Vagina (tissue), 2 donors: ENCODE measurements at regions not wholly inside any gene's neighbourhood (a gene's known extent, or its start where the extent isn't known, plus 50 kb on each side); places are given as distances from the start of the nearest gene placed in this dataset.

Experiments used
- CTCF ChIP-seq, 3 experiments: fragments of 450-650 bp in 2 of 3; fragments of 200-600 bp in 1 of 3; sonication (generic) in 1 of 3; IDR thresholded peaks; one replicate each; pipeline ENCODE4 v1.5.1; 2017 to 2019; ENCODE audit warnings: antibody characterized with exemption in 3 of 3, mild to moderate bottlenecking in 2 of 3, moderate library complexity in 2 of 3
- POLR2A ChIP-seq, 2 donors: fragments of 450-650 bp; IDR thresholded peaks; one replicate each; pipeline ENCODE4 v1.6.1; 2017; ENCODE audit warnings: antibody characterized with exemption in 2 of 2, mild to moderate bottlenecking in 2 of 2, moderate library complexity in 2 of 2

GRCh38 chr5:106880656-106881055 is 790.1 kb downstream of the EFNA5 start:
- TF ChIP-seq CTCF (IDR thresholded peaks at IDR 0.05) = no peak
- no peak for TF ChIP-seq POLR2A (IDR thresholded peaks at IDR 0.05)
